CD4-positive, alpha-beta T cell treated with Interleukin-4 for 1 hour (primary cell): ENCODE measurements at regions not wholly inside any gene's neighbourhood (a gene's known extent, or its start where the extent isn't known, plus 50 kb on each side); places are given as distances from the start of the nearest gene placed in this dataset.

ENCODE experiments used
- DNase-seq, 2 donors: peaks; one replicate each; pipeline ENCODE4 v3.0.0-alpha.2; 2020 to 2022

GRCh38 chr3:140816372-140817195, 125.1 kb upstream of the SLC25A36 start:
- no peak for DNase-seq

GRCh38 chr3:140821493-140821892, 120.1 kb upstream of the SLC25A36 start:
- DNase-seq: no peak

GRCh38 chr3:140822401-140823047, 119.1 kb upstream of the SLC25A36 start:
- DNase-seq: no peak

- DNase-seq: no peak
Observed at GRCh38 chr3:140823106-140823505, 118.5 kb upstream of the SLC25A36 start.

GRCh38 chr3:140827894-140828293, 113.7 kb upstream of the SLC25A36 start:
- no peak for DNase-seq

GRCh38 chr3:140828585-140828984, 113.1 kb upstream of the SLC25A36 start:
- no peak for DNase-seq

GRCh38 chr3:140829796-140830195, 111.8 kb upstream of the SLC25A36 start:
- no peak for DNase-seq

- no peak for DNase-seq
Observed at GRCh38 chr3:140830391-140830790, 111.2 kb upstream of the SLC25A36 start.

GRCh38 chr3:140832883-140833282, 108.8 kb upstream of the SLC25A36 start:
- no peak for DNase-seq

- no peak for DNase-seq
Observed at GRCh38 chr3:140834266-140835037, 107.2 kb upstream of the SLC25A36 start.

- peak in 1 of 2 donors; percentile 49 for DNase-seq
Observed at GRCh38 chr3:140842984-140843649, 98.5 kb upstream of the SLC25A36 start.

- DNase-seq: no peak
Observed at GRCh38 chr3:140843656-140844055, 98.0 kb upstream of the SLC25A36 start.

GRCh38 chr3:140844072-140844471, 97.6 kb upstream of the SLC25A36 start:
- DNase-seq: no peak

GRCh38 chr3:140845882-140846281, 95.8 kb upstream of the SLC25A36 start:
- no peak for DNase-seq

- DNase-seq: no peak
Observed at GRCh38 chr3:140848666-140849065, 93.0 kb upstream of the SLC25A36 start.

- DNase-seq: no peak
Observed at GRCh38 chr3:140850210-140850955, 91.3 kb upstream of the SLC25A36 start.

GRCh38 chr3:140854961-140855360, 86.7 kb upstream of the SLC25A36 start:
- DNase-seq: no peak

- DNase-seq: no peak
Observed at GRCh38 chr3:140856905-140857304, 84.7 kb upstream of the SLC25A36 start.

GRCh38 chr3:140857993-140858392, 83.6 kb upstream of the SLC25A36 start:
- no peak for DNase-seq

- no peak for DNase-seq
Observed at GRCh38 chr3:140859592-140860336, 81.9 kb upstream of the SLC25A36 start.

- peak; percentile 31 to 39 for DNase-seq
Observed at GRCh38 chr3:140863580-140864009, 78.0 kb upstream of the SLC25A36 start.
